ENCODE measurements at regions not wholly inside any gene's neighbourhood (a gene's known extent, or its start where the extent isn't known, plus 50 kb on each side); places are given as distances from the start of the nearest gene placed in this dataset.

DNA sequence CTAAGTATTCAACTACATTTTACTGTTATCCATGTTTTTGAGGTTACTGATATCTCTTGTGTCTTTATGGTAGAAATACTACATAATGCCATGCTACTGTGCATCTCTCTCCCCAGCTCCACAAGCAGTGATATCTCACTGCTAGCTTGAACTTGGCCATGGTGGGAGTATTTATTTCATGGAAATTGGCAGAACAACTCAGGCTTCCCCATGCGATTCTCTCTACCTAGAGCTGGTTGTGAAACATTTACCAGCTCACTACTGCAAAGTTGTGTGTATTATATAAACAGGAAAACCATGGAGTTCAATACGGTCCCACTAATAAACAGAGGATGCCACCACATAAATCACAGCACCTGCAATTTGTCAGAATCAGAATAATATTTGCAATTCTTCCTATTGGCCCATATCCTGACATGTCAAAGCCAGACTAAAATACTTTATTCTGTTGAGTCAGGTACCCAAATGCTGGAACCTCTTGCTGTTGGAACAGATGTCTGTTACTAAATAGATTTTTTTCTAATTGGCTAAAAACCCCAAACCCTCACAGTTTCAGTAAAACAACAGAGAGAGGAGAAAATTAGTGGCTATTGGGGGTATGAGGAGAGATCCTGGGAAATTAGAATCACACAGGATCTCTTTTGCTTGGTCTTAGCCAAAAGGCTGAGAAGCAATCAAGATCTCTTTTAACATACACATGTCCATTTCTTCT, 91.4 kb upstream of the SLC10A2 start:
- Histone ChIP-seq H3K4me1 (no peaks in the 10 kb centered on the region), H3K27ac (no peak overlapping the region), H3K36me3 (no peaks in the 10 kb centered on the region), H3K9me3 (no peaks in the 10 kb centered on the region), H3K27me3 (no peaks in the 10 kb centered on the region), H3K4me3 (no peak overlapping the region)
- intact Hi-C loops (cut with DNase I): no loop called here
- TF ChIP-seq, protein P1, sequence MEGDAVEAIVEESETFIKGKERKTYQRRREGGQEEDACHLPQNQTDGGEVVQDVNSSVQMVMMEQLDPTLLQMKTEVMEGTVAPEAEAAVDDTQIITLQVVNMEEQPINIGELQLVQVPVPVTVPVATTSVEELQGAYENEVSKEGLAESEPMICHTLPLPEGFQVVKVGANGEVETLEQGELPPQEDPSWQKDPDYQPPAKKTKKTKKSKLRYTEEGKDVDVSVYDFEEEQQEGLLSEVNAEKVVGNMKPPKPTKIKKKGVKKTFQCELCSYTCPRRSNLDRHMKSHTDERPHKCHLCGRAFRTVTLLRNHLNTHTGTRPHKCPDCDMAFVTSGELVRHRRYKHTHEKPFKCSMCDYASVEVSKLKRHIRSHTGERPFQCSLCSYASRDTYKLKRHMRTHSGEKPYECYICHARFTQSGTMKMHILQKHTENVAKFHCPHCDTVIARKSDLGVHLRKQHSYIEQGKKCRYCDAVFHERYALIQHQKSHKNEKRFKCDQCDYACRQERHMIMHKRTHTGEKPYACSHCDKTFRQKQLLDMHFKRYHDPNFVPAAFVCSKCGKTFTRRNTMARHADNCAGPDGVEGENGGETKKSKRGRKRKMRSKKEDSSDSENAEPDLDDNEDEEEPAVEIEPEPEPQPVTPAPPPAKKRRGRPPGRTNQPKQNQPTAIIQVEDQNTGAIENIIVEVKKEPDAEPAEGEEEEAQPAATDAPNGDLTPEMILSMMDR (IDR thresholded peaks at IDR 0.05): no peak
- no peak for DNase-seq (ENCODE audit: low spot score in 2 of 2)

DNA sequence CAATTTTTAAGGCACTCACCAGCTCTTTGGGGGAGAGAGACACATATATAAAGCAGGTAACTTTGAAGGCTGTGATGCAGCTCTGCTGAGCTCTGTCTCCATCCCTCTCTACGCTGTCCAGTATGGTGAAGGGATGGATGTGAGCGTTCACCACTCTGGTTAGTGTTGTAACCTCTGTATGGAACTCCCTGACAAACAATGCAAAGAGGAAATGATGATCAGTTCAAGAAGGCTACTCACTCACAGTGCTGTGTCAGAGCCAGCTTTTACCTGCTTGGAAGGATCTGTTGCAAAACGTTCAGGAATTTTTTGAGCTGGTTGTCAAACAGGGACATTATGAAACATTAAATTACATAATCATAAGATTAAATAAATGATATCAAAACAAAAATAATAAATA, 90.8 kb upstream of the SLC10A2 start:
- DNase-seq (ENCODE audit: low spot score in 2 of 2): no peak
- TF ChIP-seq, protein P1 (IDR thresholded peaks at IDR 0.05): no peak
- Histone ChIP-seq H3K36me3 (no peaks in the 10 kb centered on the region), H3K4me1 (no peaks in the 10 kb centered on the region), H3K9me3 (no peaks in the 10 kb centered on the region), H3K27ac (no peak overlapping the region), H3K27me3 (no peaks in the 10 kb centered on the region), H3K4me3 (no peak overlapping the region)
- intact Hi-C loops (cut with DNase I): no loop called here

DNA sequence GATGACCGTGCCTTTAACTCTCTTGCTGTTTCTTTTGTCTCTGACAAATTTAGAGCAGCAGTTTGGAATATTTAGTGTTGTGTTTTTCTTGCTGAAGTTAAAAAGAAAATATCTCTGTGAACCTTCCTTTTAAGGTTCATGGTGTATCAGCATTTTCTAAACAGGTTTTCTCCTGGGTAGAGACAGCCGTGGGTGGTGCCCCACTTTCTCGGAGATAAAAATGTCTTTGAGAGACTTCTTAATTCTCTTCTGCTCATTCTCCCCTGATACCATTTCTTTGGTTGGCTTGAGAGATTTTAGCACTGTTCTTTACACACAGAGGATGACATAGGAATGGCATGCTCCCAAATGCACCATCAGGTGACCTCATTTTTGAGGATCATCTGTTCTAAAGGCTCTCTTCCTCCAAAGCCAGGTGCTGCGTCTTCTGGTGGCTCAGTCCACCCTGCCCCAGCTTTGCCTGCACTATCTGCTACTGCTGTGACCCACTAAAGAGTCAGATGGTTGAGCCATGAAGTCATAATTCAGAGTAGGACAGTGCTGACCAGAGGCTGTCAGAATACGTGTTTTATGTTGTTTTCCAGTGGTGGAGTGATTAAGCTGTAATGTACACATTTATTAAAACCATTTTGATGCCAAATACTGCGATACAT, 90.3 kb upstream of the SLC10A2 start:
- Histone ChIP-seq H3K36me3 (no peaks in the 10 kb centered on the region), H3K4me1 (no peaks in the 10 kb centered on the region), H3K27ac (no peak overlapping the region), H3K27me3 (no peaks in the 10 kb centered on the region), H3K9me3 (no peaks in the 10 kb centered on the region), H3K4me3 (no peak overlapping the region)
- DNase-seq (ENCODE audit: low spot score in 2 of 2): no peak
- intact Hi-C loops (cut with DNase I): no loop called here
- TF ChIP-seq, protein P1 (IDR thresholded peaks at IDR 0.05): no peak

DNA sequence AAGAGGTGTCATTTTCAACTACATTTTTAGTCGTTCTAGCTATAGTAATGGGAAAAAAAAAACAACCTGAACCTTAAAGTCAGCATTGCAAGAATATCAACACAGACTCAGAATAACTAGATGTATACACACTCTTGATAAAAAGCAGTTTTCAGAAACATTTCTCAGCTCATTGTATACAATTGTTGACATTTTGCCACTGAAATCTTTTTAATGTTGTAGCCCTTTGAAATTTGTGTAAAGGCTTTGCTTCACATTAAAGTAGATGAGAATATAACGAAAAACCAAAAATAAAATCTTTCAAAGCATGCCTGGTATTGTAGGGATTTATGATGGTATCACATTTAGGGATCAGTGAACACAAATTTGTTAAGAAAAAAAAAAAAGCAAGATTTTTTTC, 87.2 kb upstream of the SLC10A2 start:
- TF ChIP-seq, protein P1 (IDR thresholded peaks at IDR 0.05): no peak
- intact Hi-C loops (cut with DNase I): no loop called here
- no peaks in the 10 kb centered on the region for H3K27me3 ChIP-seq
- H3K4me3 ChIP-seq: no peak overlapping the region
- DNase-seq (ENCODE audit: low spot score in 2 of 2): no peak
- no peak overlapping the region for H3K27ac ChIP-seq
- no peaks in the 10 kb centered on the region for H3K36me3 ChIP-seq
- no peaks in the 10 kb centered on the region for H3K9me3 ChIP-seq
- no peaks in the 10 kb centered on the region for H3K4me1 ChIP-seq

DNA sequence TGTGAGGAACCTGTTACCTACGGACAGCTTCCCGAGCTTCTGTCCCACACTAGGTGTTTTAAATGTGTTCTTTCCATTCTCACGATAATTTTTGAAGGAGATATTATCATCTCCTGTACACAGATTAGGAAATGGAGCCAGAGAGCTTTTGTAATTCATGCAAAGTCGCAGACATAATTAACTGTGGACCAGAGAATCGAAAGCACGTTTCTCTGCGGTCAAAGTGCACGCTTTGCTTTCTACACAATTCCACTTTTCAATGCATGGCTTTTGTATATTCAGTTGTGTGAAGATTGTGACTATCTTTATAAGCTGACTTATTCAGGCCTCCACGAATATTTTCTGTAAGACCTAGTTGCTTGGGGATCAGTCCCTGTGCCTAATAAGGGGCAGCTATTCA, 81.7 kb upstream of the SLC10A2 start:
- Histone ChIP-seq H3K36me3 (no peaks in the 10 kb centered on the region), H3K27ac (no peak overlapping the region), H3K4me3 (no peak overlapping the region), H3K27me3 (no peaks in the 10 kb centered on the region), H3K4me1 (no peaks in the 10 kb centered on the region), H3K9me3 (no peaks in the 10 kb centered on the region)
- intact Hi-C loops (cut with DNase I): no loop called here
- TF ChIP-seq, protein P1 (IDR thresholded peaks at IDR 0.05): no peak
- DNase-seq (ENCODE audit: low spot score in 2 of 2): no peak

Data from ascending aorta (tissue), 2 donors.